HG03565 (cell line): ENCODE measurements at regions not wholly inside any gene's neighbourhood (a gene's known extent, or its start where the extent isn't known, plus 50 kb on each side); places are given as distances from the start of the nearest gene placed in this dataset.

Experiments used
- ATAC-seq: cut with Tn5 transposase; IDR thresholded peaks from one replicate; pipeline ENCODE4 v1.9.1; 2021; ENCODE audit warnings: mild to moderate bottlenecking, moderate library complexity; ENCODE audit not compliant: unreplicated experiment

DNA sequence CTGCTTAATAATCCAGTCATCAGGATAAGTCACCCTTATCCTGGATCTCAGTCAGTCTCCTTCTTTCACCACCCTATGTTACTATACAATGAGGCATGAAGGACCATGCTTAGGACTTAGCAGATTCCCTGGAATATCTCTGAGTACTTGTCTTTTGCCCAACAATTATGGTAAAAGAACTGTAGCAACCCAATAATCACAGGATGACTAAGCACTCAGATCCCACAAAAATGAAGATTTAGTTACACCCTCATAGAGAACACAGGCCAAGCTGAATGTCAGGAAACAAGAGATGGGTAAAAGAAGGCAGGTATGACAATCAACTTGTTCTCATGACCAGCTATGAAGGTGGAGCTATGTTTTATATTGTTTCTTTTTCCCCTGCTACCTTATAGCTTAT lies 91.4 kb downstream of the EDN1 start:
- ATAC-seq = no peak

DNA sequence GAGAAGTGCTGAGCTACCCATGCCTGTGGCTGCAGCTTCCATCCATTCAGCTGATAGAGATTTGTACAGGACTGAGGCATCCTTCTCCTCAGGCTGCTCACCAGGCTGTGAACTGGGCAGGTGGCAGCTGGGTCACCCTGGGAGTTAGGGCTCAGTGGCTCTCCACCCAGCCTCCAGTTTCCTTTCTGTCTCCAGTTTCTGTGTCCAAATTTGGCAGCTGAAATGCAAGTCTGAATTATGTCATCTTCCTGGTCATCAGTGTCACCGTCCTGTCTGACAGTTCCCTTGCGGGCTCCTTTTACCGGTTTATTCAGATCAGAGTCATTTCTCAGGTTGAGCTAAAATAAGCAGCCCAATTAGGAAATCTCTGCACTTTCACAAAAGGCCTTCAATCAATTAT lies 93.3 kb downstream of the EDN1 start:
- ATAC-seq = peak; percentile 84

- no peak for ATAC-seq
These were observed 94.3 kb downstream of the EDN1 start for GRCh38 chr6:12384357-12384912.

DNA sequence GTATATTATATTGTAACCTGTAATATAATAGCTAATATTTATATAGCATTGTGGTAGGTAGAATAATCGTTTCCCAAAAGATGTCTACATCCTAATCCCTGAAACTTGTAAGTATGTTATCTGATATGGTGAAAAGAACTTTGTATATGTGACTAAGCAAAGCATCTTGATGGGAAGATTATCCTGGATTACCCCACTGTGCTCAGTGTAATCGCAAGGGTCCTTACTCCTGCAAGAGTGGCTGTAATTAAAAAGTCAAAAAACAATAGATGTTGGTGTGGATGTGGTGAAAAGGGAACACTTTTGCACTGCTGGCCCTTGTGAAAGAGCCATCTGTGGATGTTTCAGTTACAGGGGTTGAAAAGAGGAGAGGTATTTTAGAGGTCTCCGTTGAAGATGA lies 95.2 kb downstream of the EDN1 start:
- ATAC-seq = no peak

DNA sequence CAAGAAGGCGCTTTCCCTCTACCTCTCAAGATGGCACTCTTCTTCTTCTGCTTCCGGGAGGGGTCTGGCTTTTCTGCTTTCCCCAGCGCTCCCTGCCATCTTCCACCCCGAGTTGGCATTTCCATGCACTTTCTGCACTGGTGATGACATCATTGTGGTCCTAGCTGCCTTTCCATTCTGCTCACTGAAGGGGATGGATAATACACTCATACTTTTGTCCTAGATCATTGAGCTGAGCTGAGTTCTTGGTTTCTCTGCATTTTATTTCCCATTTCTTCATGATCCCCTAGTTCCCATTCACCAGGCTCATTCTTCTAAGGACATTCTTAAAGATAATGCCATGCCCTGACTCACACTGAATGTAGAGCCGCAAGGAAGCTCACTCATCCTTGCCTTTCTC lies 96.7 kb downstream of the EDN1 start:
- ATAC-seq = no peak

- no peak for ATAC-seq
These were observed 101.3 kb downstream of the EDN1 start for GRCh38 chr6:12391472-12391871.

GRCh38 chr6:12392490-12392889 lies 102.3 kb downstream of the EDN1 start:
- ATAC-seq = no peak

DNA sequence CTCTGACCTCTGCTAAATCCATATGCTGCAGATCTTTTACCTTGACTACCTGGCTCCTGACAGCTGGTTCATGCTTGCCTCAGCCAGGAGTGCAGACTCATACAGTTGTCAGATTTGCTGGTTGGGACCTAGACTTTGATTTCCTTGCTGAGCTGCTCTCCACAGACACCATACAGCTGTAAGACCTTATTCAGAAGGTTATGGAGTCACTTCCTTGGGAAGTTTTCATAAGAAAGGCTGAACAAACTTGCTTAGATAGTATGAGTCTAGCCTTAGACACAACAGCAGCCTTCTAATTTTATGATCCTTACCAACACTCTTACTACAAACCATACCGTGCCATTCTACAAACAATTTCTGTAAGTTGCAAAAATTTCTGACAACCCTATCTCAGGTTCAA lies 102.9 kb downstream of the EDN1 start:
- ATAC-seq = no peak

- no peak for ATAC-seq
These were observed 104.0 kb downstream of the EDN1 start for GRCh38 chr6:12394170-12394569.

- ATAC-seq = no peak
These were observed 105.7 kb downstream of the EDN1 start for GRCh38 chr6:12395898-12396297.

GRCh38 chr6:12401200-12401599 lies 111.0 kb downstream of the EDN1 start:
- no peak for ATAC-seq

DNA sequence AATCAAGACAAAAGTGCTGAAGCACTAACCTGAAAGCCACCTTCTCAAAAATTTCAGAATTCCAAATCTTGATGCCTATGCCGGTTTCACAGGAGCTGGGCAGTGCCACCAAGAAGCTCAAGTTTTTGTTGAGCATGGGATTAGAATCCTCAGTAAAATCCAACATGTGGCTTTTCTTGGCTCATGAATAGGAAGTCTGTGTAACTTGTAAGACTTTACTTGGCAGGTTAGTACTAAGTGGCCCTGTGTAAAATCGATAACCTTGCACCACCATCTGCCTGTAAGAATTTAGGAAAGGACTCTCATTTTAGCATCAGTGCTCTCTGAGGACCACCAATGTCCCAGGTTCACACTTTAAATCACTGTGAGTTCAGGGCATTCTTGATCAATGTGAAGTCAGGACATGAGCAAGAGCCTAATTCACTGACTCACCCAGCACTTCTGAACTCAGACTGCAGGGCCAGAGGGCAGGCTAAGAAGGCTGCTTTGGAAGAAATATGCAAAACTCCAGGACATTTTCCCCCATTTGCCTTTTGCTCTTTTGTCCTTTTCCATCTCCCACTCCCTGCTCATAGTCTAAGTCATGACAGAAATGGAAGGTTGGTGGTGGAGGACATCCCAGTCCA lies 113.2 kb downstream of the EDN1 start:
- no peak for ATAC-seq

DNA sequence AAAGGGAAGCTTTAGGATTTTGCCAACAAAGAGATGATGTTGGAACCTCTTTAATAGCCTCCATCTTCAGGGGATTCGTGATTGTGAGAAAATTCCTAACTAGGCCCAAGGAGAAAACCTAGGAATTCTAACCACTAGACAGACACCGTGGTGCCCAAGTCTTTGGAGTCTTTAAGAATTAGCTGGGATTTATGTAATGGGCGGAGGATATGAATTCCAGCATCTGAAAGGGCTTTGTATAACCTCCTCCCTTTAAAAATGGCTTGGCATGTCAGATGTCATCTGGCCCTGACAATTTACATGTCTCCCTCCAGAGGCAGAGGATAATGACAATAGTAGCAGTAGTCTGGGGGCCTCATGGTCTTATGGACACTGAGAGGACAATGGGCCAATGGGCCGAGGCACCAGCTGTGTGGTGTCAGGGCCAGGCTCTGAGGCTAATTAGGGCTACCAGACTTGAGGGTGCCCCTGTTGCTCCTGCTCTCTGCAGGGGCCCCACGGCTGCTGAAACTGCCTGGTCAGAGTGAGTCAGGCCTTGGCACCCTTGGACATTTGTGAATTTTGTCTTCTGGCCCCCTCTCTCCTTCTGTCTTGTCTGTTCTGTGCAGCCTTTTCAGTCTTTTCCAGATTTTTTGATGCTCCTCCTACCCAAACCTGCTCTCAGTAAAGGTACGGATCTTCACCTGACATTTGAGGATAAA lies 113.9 kb downstream of the EDN1 start:
- no peak for ATAC-seq

DNA sequence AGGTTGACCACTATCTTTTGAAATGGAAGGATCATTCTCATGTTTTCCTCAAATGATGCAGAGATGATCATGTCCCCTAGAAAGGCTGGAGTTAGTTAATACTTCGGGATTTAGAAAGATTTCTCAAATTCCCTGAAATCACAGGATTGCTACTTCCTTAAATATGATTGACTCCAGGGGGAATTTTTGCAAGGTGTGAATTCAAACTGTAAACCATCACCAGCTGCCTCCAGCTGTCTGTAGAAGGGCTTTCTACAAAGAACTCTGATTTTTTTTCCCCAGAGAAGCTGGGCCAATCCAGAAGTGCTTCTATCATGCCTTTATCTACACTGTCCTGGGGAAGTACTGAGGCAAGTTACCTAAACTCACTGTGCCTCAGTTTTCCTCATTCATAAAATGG lies 114.5 kb downstream of the EDN1 start:
- ATAC-seq = no peak

DNA sequence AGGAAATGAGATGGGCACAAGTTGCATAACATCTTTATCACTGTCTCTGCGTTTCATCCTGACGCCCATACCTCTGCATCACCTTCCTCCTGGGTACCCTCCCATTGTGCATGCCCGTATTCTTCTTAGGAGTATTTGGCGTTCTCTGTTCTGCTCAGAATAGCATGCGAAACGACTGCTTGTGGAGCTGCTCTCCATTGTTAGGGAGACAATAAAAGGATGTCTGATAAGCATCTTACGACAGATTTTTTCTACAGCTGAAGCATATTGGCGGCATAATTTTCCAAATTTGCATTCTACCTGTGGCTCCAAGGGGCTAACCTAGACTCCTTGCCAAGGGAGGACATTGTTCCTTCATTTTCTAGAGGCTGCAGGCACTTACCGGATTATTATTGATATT lies 118.6 kb downstream of the EDN1 start:
- no peak for ATAC-seq

DNA sequence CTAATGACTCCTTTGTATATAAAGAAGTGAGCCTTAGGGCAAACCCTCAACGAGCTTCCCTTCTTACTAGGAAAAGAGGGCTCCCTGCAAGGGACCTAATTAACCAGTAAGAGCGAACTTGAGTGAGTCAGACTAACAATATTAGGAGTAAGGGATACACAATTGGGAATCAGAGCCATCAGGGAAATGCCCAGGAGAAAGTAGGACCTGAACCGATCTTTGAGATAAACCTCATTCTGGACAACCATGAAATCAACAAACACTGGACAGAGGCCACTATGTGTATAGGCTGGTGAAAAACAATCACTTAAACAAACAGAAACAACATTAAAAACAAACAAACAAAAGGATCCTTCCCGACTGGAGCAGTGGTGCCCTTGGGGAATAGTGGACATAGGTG lies 120.8 kb downstream of the EDN1 start:
- no peak for ATAC-seq

- ATAC-seq = no peak
These were observed 124.0 kb downstream of the EDN1 start for GRCh38 chr6:12414096-12414675.

DNA sequence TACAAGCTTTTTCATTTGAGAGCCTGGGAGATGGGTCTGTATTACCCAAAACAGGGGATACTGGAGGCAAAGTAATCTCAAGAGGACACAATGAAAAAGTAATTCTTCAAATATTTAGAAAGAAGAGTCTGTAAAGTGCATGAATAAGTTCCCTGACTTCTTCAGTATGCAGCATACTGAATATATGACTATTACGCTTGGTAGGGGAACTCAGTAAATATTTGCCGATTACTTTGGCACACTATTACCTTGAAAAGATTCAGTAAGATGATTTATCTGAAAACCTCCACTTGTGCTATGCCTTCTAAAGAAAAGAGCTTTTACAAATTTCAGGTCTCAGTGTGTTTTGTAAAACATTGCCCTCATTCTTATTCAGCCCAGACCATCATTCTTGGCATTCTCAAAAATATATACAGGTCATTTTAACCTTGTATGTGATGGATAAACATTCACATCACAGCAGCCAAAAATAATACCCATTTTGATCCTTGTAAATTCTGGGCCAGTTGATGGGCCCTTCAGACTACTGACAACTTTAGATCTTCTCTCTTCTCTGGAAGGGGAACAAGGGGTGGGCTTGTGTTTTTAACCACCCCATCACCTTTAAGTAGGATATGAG lies 125.9 kb downstream of the EDN1 start:
- ATAC-seq = no peak

GRCh38 chr6:12417191-12417590 lies 127.0 kb downstream of the EDN1 start:
- no peak for ATAC-seq

GRCh38 chr6:12418946-12419345 lies 128.8 kb downstream of the EDN1 start:
- no peak for ATAC-seq

DNA sequence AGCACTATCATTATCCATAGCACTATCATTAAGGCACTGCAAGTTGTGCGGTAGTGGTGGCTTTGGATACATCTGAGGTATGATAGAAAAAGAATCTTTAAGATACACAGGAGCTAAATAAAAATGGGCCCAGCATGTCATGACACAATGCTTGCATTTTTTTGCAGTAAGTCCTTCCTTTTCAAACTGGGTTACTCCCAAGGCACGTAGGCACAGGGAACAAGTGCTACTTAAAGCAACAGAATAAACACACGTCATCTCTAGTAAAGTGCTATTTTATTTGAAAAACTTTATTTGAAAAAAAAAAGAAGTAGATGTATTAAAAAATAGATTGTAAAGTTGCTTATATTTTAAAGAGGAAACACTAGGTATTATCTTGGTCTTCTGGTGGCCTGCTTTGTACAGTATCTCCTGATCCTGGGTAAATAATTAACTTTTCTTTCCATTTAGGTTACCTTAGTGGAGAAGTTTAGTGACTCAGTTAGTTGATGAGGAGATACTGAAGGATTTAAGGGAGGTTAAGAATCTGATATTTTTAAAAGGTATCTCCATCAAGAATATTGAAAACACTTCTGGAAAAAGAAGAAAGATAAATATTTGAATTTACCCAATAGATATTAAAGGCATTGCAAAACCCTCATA lies 129.6 kb downstream of the EDN1 start:
- ATAC-seq = no peak
